Heart right ventricle (tissue), 16 donors: ENCODE measurements at regions not wholly inside any gene's neighbourhood (a gene's known extent, or its start where the extent isn't known, plus 50 kb on each side); places are given as distances from the start of the nearest gene placed in this dataset.

Experiments used
- ATAC-seq, 8 donors: fragments of 200-7000 bp; cut with Tn5 transposase; one replicate each; pipeline ENCODE4 v1.9.1; 2020; ENCODE audit warnings: mild to moderate bottlenecking in 8 of 8, moderate library complexity in 8 of 8, moderate number of reproducible peaks in 1 of 8
- DNase-seq, 2 donors: peaks; one replicate each; pipeline ENCODE4 v3.0.0-alpha.2; 2020
- H3K27ac ChIP-seq, 10 donors: fragments of 200-600 bp; sonication (generic) in 2 of 10; one replicate each; pipeline versions ENCODE4 v1.5.0 to v1.8.0; 2020 to 2022; ENCODE audit warnings: mild to moderate bottlenecking in 3 of 10
- H3K27me3 ChIP-seq, 7 donors: fragments of 200-600 bp; one replicate each; pipeline ENCODE4 v1.8.0; 2021 to 2022; ENCODE audit warnings: mild to moderate bottlenecking in 2 of 7
- H3K36me3 ChIP-seq, 9 donors: fragments of 200-600 bp; sonication (generic) in 1 of 9; one replicate each; pipeline versions ENCODE4 v1.5.0 to v1.8.0; 2020 to 2022; ENCODE audit warnings: mild to moderate bottlenecking in 2 of 9
- H3K4me1 ChIP-seq, 9 donors: fragments of 200-600 bp; sonication (generic) in 1 of 9; one replicate each; pipeline versions ENCODE4 v1.5.0 to v1.8.0; 2020 to 2022; ENCODE audit warnings: mild to moderate bottlenecking in 4 of 9
- H3K4me3 ChIP-seq, 10 donors: fragments of 200-600 bp; sonication (generic) in 2 of 10; one replicate each; pipeline versions ENCODE4 v1.5.0 to v1.8.0; 2020 to 2022; ENCODE audit warnings: mild to moderate bottlenecking in 7 of 10, moderate library complexity in 2 of 10
- H3K9me3 ChIP-seq, 11 donors: fragments of 200-600 bp in 10 of 11; sonication (generic) in 2 of 11; one replicate each; pipeline versions ENCODE4 v1.5.0 to v1.8.0; 2013 to 2022; ENCODE audit warnings: mild to moderate bottlenecking in 2 of 11, control low read depth in 1 of 11, moderate library complexity in 1 of 11
- CTCF ChIP-seq, 9 donors: fragments of 200-600 bp; sonication (generic) in 2 of 9; IDR thresholded peaks; one replicate each; pipeline versions ENCODE4 v1.5.0 to v1.8.0; 2021 to 2022; ENCODE audit warnings: antibody characterized with exemption in 9 of 9, mild to moderate bottlenecking in 5 of 9, moderate library complexity in 1 of 9
- WGBS, 2 donors: extraction: QIAGEN DNeasy Blood & Tissue Kit; methylation state at CpG; one replicate each; pipeline ENCODE4 v1.1.7; 2013; ENCODE audit warnings: inconsistent platforms in 1 of 2; 5-methylcytosine and 5-hydroxymethylcytosine counted together
- intact Hi-C, 10 donors: fragments of 100-400 bp; cut with DNase I; formaldehyde crosslinking; loops; one replicate each; pipeline versions ENCODE4 v1.11.1 to v1.14.2; 2022
- donor health status: Arrhythmogenic right ventricular cardiomyopathy.
- donor health status: ischemic (EF 13 %, LVEDD 7.1; RV severe dilation, severe dysfunction).
- donor health status: healthy with polysubstance abuse.
- donor health status: DM: no; HTN: yes; CAD: no.
- donor health status: DM: no; HTN: no; CAD: no.
- donor health status: ischemic (EF 25% LVEDD 6.9; RV normal size, moderate dysfunction).
- donor health status: ischemic (EF 25% LVEDD 5.7; RV mildly dilated, moderate dysfunction).
- donor health status: healthy.
- donor health status: DM: yes; HTN: yes; CAD: no.
- donor health status: Ischemic cardiomyopathy.
- donor health status: ischemic (EF 35%, LVEDD 5.7; RV mildly dilated, moderate dysfunction).
- donor health status: nonischemic (EF 11% LVEDD 7.7; RV severe dilation, severe dysfunction).
- donor health status: DM: yes; HTN: yes; CAD: no.
- donor health status: PGD.
- donor health status: ischemic (EF 29% LVEDD 5.4; RV normal size, mild dysfunction).
- donor health status: nonischemic (EF 23%, LVEDD 6.1; RV moderate dilation, normal function).

DNA sequence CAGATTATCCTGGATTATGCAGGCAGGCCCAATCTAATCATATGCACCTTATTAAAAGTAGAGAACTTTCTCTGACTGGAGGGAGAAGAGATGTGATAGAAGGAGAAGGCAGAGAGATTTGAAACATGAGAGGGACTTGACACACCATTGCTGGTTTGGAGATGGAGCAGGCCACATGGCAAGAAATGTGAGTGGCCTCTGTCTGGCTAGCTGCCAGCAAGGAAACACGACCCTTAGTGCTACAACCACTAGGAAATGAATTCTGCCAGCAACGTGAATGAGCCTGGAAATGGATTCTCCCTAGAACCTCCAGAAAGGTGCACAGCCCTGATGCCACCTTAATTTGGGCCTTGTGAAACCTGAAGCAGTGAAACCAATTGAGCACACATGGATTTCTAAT is 79.5 kb upstream of the MBNL3 start:
- no peak for TF ChIP-seq CTCF (IDR thresholded peaks at IDR 0.05)
- ATAC-seq (no peak), DNase-seq (no peak)
- Histone ChIP-seq H3K27ac (no peak overlapping the region), H3K36me3 (no peaks in the 10 kb centered on the region), H3K27me3 (peaks cover 0 to 50% (median 0%) of the 10 kb centered on the region in 7 donors), H3K4me3 (no peak overlapping the region), H3K4me1 (no peaks in the 10 kb centered on the region), H3K9me3 (no peaks in the 10 kb centered on the region)
- intact Hi-C loops: no loop called here
- WGBS, 2 donors: 22 to 35% methylated on average over 2 of the region's 2 CpGs

GRCh38 chrX:132565273-132565672 is 76.4 kb upstream of the MBNL3 start:
- Histone ChIP-seq H3K4me3 (no peak overlapping the region), H3K27ac (no peak overlapping the region), H3K4me1 (no peaks in the 10 kb centered on the region), H3K9me3 (no peaks in the 10 kb centered on the region), H3K27me3 (peaks cover 0 to 55% (median 0%) of the 10 kb centered on the region in 7 donors), H3K36me3 (no peaks in the 10 kb centered on the region)
- no peak for TF ChIP-seq CTCF (IDR thresholded peaks at IDR 0.05)
- ATAC-seq: no peak
- intact Hi-C loops: no loop called here
- 77 to 80% methylated on average over 3 of the region's 3 CpGs for WGBS, 2 donors
- no peak for DNase-seq

DNA sequence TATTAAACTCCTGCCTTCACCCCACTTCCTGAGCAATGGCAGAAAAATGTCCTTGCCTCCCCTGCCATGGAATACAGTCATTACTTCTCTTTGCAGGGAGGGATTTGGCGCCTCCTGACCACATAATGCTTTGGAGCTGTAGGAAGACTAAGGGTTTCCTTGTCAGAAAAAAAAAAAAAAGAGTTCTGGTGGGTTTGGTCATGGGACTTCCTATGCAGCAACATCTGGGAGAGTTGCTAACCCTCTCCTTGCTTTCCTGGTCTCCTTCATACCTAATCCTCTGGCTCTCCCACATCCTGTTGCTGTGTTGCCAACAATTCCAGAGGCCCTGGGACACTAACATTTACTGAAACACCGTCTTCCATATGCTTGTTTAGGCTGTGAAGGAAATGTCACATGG is 75.1 kb upstream of the MBNL3 start:
- WGBS, 2 donors: 63 to 72% methylated on average over 2 of the region's 2 CpGs
- H3K4me3 ChIP-seq: no peak overlapping the region

GRCh38 chrX:132561974-132562373 is 73.1 kb upstream of the MBNL3 start:
- no peak for TF ChIP-seq CTCF (IDR thresholded peaks at IDR 0.05)
- peaks cover 0 to 54% (median 0%) of the 10 kb centered on the region in 7 donors for H3K27me3 ChIP-seq

More for the DNA sequence above, 75.1 kb upstream of the MBNL3 start:
- Histone ChIP-seq H3K4me1 (no peaks in the 10 kb centered on the region), H3K27ac (no peak overlapping the region), H3K36me3 (no peaks in the 10 kb centered on the region), H3K9me3 (no peaks in the 10 kb centered on the region), H3K27me3 (peaks cover 0 to 56% (median 0%) of the 10 kb centered on the region in 7 donors)
- intact Hi-C loops: no loop called here
- DNase-seq (no peak), ATAC-seq (peak in 1 of 8 donors; percentile 42)
- no peak for TF ChIP-seq CTCF (IDR thresholded peaks at IDR 0.05)

More at GRCh38 chrX:132561974-132562373, 73.1 kb upstream of the MBNL3 start:
- intact Hi-C loops: no loop called here
- no peak overlapping the region for H3K27ac ChIP-seq
- DNase-seq: no peak
- H3K4me3 ChIP-seq: no peak overlapping the region
- H3K4me1 ChIP-seq: no peaks in the 10 kb centered on the region
- no peaks in the 10 kb centered on the region for H3K36me3 ChIP-seq
- WGBS, 2 donors: 82 to 87% methylated on average over 1 of the region's 1 CpG
- ATAC-seq: no peak
- no peaks in the 10 kb centered on the region for H3K9me3 ChIP-seq
